Renal pelvis (tissue), 1 donor: ENCODE measurements at regions not wholly inside any gene's neighbourhood (a gene's known extent, or its start where the extent isn't known, plus 50 kb on each side); places are given as distances from the start of the nearest gene placed in this dataset.

Experiments used
- DNase-seq: peaks from one replicate; pipeline ENCODE4 v3.0.0-alpha.2; 2013

- DNase-seq: no peak
Observed at GRCh38 chr6:6840831-6841291, 252.3 kb downstream of the LY86 start.

GRCh38 chr6:6841571-6841970 lies 253.1 kb downstream of the LY86 start:
- DNase-seq: no peak

GRCh38 chr6:6842291-6842690 lies 253.8 kb downstream of the LY86 start:
- no peak for DNase-seq

- no peak for DNase-seq
Observed at GRCh38 chr6:6843057-6843627, 254.6 kb downstream of the LY86 start.

DNA sequence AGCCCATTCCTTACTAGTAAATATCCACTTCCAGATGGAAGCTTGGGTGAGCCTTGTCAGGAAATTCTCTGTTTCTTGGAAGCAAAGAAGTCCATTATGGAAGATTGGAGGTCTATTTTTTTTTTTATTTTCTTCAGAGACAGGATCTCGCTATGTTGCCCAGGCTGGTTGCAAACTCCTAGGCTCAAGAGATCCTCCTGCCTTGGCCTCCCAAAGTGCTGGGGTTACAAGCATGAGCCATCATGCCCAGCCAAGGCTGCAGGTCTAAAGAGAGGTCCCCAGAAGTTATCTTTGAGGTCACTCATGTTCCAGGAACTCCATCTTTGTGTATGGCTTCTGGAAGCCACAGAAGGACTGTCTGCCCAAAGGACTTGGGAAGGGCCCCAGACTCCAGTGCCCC lies 255.3 kb downstream of the LY86 start:
- no peak for DNase-seq

DNA sequence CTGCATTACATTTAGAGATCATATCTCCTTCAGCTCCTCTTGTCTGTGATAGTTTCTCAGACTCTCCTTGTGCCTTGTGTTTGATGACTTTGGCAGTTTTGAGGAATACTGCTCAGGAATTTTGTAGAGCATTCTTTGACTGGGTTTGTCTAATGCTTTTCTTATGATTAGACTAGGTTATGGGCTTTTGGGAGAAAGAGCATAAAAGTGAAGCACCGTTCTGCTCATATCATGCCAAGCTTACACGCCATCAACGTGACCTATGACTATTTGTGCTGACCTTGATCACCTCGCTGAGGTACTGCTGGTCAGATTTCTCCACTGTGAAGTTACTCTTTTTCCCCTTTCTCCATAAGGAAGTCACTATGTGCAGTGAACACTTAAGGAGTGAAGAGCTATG lies 256.0 kb downstream of the LY86 start:
- no peak for DNase-seq

GRCh38 chr6:6845603-6846002 lies 257.1 kb downstream of the LY86 start:
- no peak for DNase-seq

- DNase-seq: no peak
Observed at GRCh38 chr6:6847591-6847990, 259.1 kb downstream of the LY86 start.

- DNase-seq: no peak
Observed at GRCh38 chr6:6851059-6851948, 256.5 kb upstream of the RREB1 start.

GRCh38 chr6:6851949-6852261 lies 255.9 kb upstream of the RREB1 start:
- no peak for DNase-seq

DNA sequence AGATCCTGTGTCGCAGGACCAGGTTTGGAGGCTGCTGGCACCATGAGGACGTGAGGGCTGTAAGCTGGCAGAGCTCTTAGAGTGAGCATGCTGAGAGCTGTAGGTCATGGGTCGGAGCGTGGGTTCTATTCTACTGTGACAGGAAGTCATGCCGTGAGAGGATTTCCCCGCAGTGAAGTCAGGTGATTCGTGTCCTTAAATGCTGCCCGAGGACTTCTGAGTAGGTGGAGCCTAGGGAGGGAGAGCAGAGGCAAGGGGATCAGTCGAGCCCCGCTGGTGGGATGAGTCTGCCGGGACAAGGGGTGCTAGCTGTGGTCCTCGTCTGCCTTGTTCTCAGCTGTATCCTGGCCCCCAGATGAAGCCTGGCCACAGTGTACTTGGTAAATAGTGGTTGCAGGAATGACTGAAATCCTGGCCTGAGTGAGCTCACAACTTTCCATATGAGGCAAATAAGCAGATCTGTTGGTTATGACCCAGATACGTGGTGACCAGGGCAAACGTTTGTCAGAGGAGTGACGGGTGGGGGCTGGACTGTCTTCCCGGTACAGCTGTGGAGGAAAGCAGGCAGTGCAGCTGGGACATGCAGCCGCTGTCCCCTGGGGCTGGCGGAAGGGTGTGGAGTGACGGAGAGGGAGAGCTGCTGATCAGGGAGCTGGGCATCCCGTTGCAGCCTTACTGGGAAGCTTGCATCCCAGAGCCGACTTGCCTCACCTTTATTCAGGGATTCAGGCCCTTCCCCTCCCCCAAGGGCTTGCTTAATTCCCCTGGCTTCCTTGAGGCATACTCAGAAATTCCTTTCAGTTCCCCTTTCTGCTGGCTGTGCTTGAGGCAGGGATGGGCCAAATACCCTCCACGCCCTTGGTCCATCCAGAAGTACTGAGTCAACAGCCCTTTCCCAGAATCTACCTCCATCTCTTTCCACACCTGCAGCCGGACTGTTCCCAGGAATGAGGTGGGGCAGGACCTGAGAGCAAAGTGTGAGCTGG lies 250.9 kb upstream of the RREB1 start:
- DNase-seq: no peak

DNA sequence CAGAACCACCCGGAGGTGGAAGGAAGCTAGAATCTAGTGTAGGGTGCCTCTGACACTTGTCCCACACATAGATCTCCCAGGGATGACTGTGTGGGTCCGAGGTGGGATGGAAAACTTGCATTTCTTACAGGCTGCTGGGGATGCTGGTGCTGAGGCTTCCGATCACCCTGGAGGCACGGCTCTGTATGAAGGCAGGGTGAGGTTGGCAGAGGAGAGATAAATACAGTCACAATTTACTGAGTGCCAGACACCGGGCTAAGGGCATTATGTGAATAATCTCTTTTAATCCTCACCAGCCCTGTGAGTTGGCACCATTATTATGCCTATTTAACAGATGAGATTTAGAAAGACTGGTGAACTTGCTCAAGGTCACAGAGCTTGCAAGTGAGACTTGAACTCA lies 250.2 kb upstream of the RREB1 start:
- DNase-seq: no peak

DNA sequence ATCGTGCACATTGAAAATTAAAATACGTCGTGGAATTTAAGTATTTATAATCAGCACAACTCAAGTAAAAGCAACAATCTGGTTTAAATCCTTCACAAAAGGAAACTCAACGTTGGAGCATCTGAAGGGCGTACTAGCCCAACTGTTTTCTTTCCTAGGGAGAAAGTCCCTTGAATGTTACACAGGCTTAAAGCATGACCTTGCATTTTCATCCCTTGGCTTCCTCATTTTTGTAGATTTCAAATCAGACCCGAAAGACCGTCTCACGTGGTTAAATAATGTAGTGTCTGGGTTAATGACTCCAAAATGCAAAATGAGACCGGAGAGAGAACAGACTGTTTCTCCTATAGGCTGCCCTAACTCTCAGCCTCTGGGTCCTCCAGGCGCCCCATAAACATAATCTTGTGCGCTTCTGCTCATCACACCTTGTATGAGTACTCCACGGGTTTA lies 249.2 kb upstream of the RREB1 start:
- no peak for DNase-seq

GRCh38 chr6:6859105-6859504 lies 248.7 kb upstream of the RREB1 start:
- DNase-seq: no peak

GRCh38 chr6:6859722-6860121 lies 248.0 kb upstream of the RREB1 start:
- DNase-seq: no peak

DNA sequence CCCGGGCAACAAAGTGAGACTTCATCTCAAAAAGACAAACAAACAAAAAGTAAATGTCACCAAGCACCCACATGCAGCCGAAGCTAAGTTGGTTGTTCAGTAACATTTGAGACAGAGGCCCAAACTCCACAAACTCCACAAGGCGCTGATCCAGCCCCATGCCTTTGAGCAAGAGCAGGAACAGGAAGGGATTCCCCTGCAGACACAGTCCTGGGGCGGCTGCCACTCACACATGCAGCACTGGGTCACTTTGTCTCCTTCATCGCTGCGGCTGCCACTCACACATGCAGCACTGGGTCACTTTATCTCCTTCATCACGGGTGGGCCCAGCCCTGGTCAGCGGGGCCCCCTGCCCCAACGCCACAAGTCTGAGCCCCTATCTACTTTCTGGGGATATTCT lies 246.9 kb upstream of the RREB1 start:
- DNase-seq: no peak

- DNase-seq: no peak
Observed at GRCh38 chr6:6861351-6861894, 246.3 kb upstream of the RREB1 start.

GRCh38 chr6:6861995-6862394 lies 245.8 kb upstream of the RREB1 start:
- DNase-seq: no peak

DNA sequence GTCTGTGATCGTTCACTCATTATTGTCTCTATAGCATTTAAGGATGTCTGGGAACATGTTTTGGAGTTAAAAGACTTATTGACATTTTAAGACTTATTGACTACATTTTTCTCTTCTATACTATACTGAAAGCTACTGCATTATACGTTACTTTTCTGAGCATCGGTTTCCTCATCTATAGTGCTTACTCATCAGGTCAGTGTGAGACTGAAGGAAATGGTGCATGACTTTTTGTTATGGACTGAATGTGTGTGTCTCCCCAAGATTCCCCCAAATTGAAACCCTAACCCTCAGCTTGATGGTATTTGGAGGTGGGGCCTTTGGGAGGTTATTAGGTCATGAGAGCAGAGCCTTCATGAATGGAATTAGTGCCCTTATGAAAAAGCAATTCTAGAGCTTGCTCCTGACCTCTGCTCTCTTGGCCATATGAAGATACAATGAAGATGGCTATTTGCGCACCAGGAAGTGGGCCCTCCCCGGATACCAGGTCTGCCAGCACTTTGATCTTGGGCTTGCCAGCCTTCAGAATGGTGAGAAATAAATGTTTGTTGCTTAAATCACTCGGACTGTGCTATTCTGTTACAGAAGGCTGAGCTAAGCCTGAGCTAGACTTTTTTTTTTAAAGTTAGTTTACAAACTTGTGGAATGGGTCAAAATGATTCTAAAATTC lies 243.7 kb upstream of the RREB1 start:
- DNase-seq: no peak

GRCh38 chr6:6865611-6866010 lies 242.2 kb upstream of the RREB1 start:
- DNase-seq: no peak

GRCh38 chr6:6866656-6867403 lies 240.9 kb upstream of the RREB1 start:
- DNase-seq: no peak
